A549 (cell line): ENCODE measurements at regions not wholly inside any gene's neighbourhood (a gene's known extent, or its start where the extent isn't known, plus 50 kb on each side); places are given as distances from the start of the nearest gene placed in this dataset.

Source experiments
- CBX2 ChIP-seq: fragments of 200-600 bp; sonication (generic); IDR thresholded peaks from 2 replicates; pipeline ENCODE4 v1.6.1; 2016; ENCODE audit warnings: low read depth, mild to moderate bottlenecking, borderline replicate concordance
- CHD2 ChIP-seq: fragments of 150-350 bp; IDR thresholded peaks from 2 replicates; pipeline ENCODE4 v1.6.1; 2014; ENCODE audit warnings: low read length; ENCODE audit not compliant: partially characterized antibody
- CTCF ChIP-seq: fragments of >200 bp; sonication (Bioruptor Twin); formaldehyde crosslinking; IDR thresholded peaks from 3 replicates; pipeline ENCODE4 v1.5.1; 2016
- EP300 ChIP-seq, 2 experiments: fragments of >200 bp; sonication (Bioruptor Twin); formaldehyde crosslinking; IDR thresholded peaks; 2 replicates in 1 of 2; 3 replicates in 1 of 2; pipeline ENCODE4 v1.6.1; 2016 to 2017
- FOSL2 ChIP-seq, 2 experiments: fragments of 450-650 bp in 1 of 2; fragments of >200 bp in 1 of 2; sonication (Bioruptor Twin) in 1 of 2; formaldehyde crosslinking; IDR thresholded peaks; 2 replicates each; pipeline versions ENCODE4 v1.5.0 to v1.6.1; 2016 to 2020; ENCODE audit warnings: mild to moderate bottlenecking in 1 of 2, moderate library complexity in 1 of 2
- JUNB ChIP-seq: fragments of >200 bp; sonication (Bioruptor Twin); formaldehyde crosslinking; IDR thresholded peaks from 2 replicates; pipeline ENCODE4 v1.6.1; 2016
- MAZ ChIP-seq: fragments of 150-350 bp; IDR thresholded peaks from 2 replicates; pipeline ENCODE4 v1.6.1; 2014; ENCODE audit warnings: antibody characterized with exemption, low read depth, low read length, borderline replicate concordance
- MYC ChIP-seq: IDR thresholded peaks from 2 replicates; pipeline ENCODE4 v1.6.1; 2012; ENCODE audit warnings: mild to moderate bottlenecking, inconsistent platforms, low read length, improper control_type of control experiment, borderline replicate concordance
- PBX3 ChIP-seq: IDR thresholded peaks from 2 replicates; pipeline ENCODE4 v1.6.1; 2012
- RCOR1 ChIP-seq: fragments of 150-350 bp; IDR thresholded peaks from 2 replicates; pipeline ENCODE4 v1.6.1; 2014; ENCODE audit warnings: antibody characterized with exemption, low read length, low read depth

- TF ChIP-seq EP300 (IDR thresholded peaks at IDR 0.05) (no peak), MYC (no peak), FOSL2 (IDR thresholded peaks at IDR 0.05) (no peak), FOSL2 (CRISPR knock-in tag; IDR thresholded peaks at IDR 0.05) (no peak), CHD2 (no peak), CTCF (no peak), MAZ (no peak), PBX3 (no peak), JUNB (no peak), RCOR1 (no peak), CBX2 (no peak)
Measured at GRCh38 chr11:13850231-13851005, 112.1 kb upstream of the SPON1 start.
